NB4 (cell line): ENCODE measurements at regions not wholly inside any gene's neighbourhood (a gene's known extent, or its start where the extent isn't known, plus 50 kb on each side); places are given as distances from the start of the nearest gene placed in this dataset.
"Not testable (repeated sequence)": the region's sequence is repeated elsewhere in the genome, so short reads cannot be mapped to it uniquely, and the experiment has no call there.

Experiments used
- DNase-seq: peaks from one replicate; pipeline ENCODE4 v3.0.0; 2010; ENCODE audit warnings: low read depth
- H3K4me3 ChIP-seq: one replicate; pipeline ENCODE4 v1.5.1; 2011; ENCODE audit warnings: mild to moderate bottlenecking, low read depth, low read length, moderate library complexity
- MYC ChIP-seq: IDR thresholded peaks from 2 replicates; pipeline ENCODE4 v1.6.1; 2011; ENCODE audit warnings: low read depth, low read length
- TF ChIP-seq, protein P1 (sequence below): IDR thresholded peaks from one replicate; pipeline ENCODE4 v1.5.1; 2012; ENCODE audit warnings: low read depth, low read length
- TF ChIP-seq, protein P2 (sequence below): IDR thresholded peaks from 2 replicates; pipeline ENCODE4 v1.6.1; 2011; ENCODE audit warnings: low read depth, low read length

DNA sequence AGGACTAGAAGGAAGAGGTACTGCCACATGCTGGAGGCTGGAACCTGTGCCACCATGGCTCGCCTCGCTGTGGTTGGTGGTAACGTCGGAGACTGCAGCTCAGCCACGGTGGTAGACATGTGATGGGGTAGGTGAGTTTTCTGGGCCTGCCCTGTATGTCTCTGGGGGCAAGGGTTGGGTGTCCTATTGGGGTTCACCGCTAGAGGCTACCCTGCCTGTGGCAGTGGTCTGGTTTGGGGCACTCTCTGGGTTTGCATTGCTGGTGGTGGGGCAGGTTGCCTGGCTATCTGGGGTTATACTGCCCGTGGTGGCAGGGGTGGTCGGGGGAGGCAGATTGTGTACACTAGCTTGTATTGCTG is 79.3 kb upstream of the KCNJ18 start:
- H3K4me3 ChIP-seq: no peak overlapping the region
- no peak for DNase-seq
- TF ChIP-seq MYC: no peak
- TF ChIP-seq, protein P1, sequence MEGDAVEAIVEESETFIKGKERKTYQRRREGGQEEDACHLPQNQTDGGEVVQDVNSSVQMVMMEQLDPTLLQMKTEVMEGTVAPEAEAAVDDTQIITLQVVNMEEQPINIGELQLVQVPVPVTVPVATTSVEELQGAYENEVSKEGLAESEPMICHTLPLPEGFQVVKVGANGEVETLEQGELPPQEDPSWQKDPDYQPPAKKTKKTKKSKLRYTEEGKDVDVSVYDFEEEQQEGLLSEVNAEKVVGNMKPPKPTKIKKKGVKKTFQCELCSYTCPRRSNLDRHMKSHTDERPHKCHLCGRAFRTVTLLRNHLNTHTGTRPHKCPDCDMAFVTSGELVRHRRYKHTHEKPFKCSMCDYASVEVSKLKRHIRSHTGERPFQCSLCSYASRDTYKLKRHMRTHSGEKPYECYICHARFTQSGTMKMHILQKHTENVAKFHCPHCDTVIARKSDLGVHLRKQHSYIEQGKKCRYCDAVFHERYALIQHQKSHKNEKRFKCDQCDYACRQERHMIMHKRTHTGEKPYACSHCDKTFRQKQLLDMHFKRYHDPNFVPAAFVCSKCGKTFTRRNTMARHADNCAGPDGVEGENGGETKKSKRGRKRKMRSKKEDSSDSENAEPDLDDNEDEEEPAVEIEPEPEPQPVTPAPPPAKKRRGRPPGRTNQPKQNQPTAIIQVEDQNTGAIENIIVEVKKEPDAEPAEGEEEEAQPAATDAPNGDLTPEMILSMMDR: no peak
- TF ChIP-seq, protein P2, sequence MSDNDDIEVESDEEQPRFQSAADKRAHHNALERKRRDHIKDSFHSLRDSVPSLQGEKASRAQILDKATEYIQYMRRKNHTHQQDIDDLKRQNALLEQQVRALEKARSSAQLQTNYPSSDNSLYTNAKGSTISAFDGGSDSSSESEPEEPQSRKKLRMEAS: no peak

DNA sequence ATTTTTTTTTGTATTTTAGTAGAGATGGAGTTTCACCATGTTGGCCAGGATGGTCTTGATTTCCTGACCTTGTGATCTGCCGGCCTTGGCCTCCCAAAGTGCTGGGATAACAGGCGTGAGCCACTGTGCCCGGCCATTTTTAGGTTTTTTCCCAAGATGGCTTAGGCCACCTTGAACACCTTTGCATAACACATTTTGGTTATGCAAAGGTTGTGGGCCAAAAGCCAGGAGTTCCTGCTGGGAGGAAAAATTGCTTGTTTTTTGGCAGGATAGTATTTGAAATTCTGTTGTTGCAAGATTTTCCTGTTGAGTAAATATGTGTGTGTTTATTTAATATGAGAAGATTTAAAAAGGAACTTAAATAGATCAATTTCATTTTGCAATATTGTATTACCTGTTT is 65.3 kb upstream of the KCNJ18 start:
- DNase-seq, H3K4me3 ChIP-seq: not testable (repeated sequence)
